Memory B cell (primary cell): ENCODE measurements at regions not wholly inside any gene's neighbourhood (a gene's known extent, or its start where the extent isn't known, plus 50 kb on each side); places are given as distances from the start of the nearest gene placed in this dataset.

ENCODE experiments used
- ATAC-seq: fragments of 150-1000 bp; cut with Tn5 transposase; 2 replicates; pipeline ENCODE4 v1.10.0; 2021; ENCODE audit warnings: low read depth, mild to moderate bottlenecking, moderate library complexity
- DNase-seq, 2 donors: peaks; one replicate each; pipeline ENCODE4 v3.0.0; 2022; ENCODE audit warnings: low spot score in 2 of 2
- H3K27ac Mint-ChIP-seq: one replicate; pipeline ENCODE4 v1.8.0; 2022; ENCODE audit warnings: mild to moderate bottlenecking, moderate library complexity, mixed read lengths
- H3K27me3 Mint-ChIP-seq: one replicate; pipeline ENCODE4 v1.8.0; 2022; ENCODE audit warnings: mixed read lengths
- H3K36me3 Mint-ChIP-seq: one replicate; pipeline ENCODE4 v1.8.0; 2022; ENCODE audit warnings: mild to moderate bottlenecking, mixed read lengths
- H3K4me1 Mint-ChIP-seq: one replicate; pipeline ENCODE4 v1.8.0; 2022; ENCODE audit warnings: mixed read lengths
- H3K4me3 Mint-ChIP-seq: one replicate; pipeline ENCODE4 v1.8.0; 2022; ENCODE audit warnings: mild to moderate bottlenecking, moderate library complexity, mixed read lengths
- H3K9me3 Mint-ChIP-seq: one replicate; pipeline ENCODE4 v1.8.0; 2022; ENCODE audit warnings: mixed read lengths

DNA sequence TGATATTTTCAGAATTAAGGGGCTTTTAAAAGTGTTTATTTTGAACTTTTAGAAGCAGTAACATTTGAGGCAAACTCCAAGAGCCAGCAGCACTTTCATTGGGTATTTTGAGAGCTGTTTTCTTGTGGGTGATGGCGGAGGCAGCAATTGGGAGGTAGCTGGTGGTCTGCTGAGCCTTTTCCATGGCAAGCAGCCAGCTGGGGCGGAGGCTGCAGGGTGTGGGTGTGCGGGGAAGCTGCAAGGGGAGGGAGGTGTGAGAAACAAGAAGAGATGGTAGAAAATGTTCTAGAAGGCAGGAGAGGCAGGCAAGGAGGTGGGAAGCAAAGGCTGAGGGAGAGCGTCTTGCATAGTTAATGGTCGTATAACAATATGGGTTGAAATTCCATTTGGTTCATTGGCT is 223.4 kb upstream of the HTR2A start:
- no peaks in the 10 kb centered on the region for H3K9me3 Mint-ChIP-seq
- H3K36me3 Mint-ChIP-seq, result no peaks in the 10 kb centered on the region
- H3K4me1 Mint-ChIP-seq, result no peaks in the 10 kb centered on the region
- H3K27ac Mint-ChIP-seq, result no peak overlapping the region
- ATAC-seq (no peak), DNase-seq (no peak)
- H3K4me3 Mint-ChIP-seq, result no peak overlapping the region
- no peaks in the 10 kb centered on the region for H3K27me3 Mint-ChIP-seq

- H3K4me1 Mint-ChIP-seq, result no peaks in the 10 kb centered on the region
- H3K9me3 Mint-ChIP-seq, result no peaks in the 10 kb centered on the region
- ATAC-seq (no peak), DNase-seq (no peak)
- no peak overlapping the region for H3K27ac Mint-ChIP-seq
- no peaks in the 10 kb centered on the region for H3K27me3 Mint-ChIP-seq
- H3K36me3 Mint-ChIP-seq, result no peaks in the 10 kb centered on the region
- no peak overlapping the region for H3K4me3 Mint-ChIP-seq
Observed at GRCh38 chr13:47119575-47120235, 222.9 kb upstream of the HTR2A start.

DNA sequence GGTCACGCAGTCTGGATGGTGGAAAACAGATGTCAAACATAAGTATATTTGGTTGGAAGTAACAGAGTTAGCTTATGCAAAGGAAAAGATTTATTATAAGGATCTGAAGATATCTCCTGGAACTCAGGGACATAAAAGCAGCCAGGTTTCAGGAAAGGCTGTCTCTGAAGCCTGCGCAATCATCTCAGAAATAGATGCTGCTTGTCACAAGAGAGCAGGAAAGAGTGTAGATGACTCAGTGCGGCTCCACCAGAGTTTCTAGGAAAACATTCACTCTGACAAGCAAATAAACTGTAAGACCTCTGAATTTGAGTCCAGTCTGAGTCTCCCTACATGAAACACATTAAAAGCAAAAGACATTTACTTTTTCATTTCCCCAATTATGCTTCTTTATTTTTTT is 220.4 kb upstream of the HTR2A start:
- no peaks in the 10 kb centered on the region for H3K9me3 Mint-ChIP-seq
- DNase-seq, result no peak
- no peaks in the 10 kb centered on the region for H3K36me3 Mint-ChIP-seq
- no peaks in the 10 kb centered on the region for H3K4me1 Mint-ChIP-seq
- H3K27ac Mint-ChIP-seq, result no peak overlapping the region
- ATAC-seq, result no peak
- peaks cover 7% of the 10 kb centered on the region for H3K27me3 Mint-ChIP-seq
- H3K4me3 Mint-ChIP-seq, result no peak overlapping the region

- Mint-ChIP-seq H3K4me3 (no peak overlapping the region), H3K27ac (no peak overlapping the region), H3K36me3 (no peaks in the 10 kb centered on the region), H3K4me1 (peaks cover 3% of the 10 kb centered on the region), H3K9me3 (no peaks in the 10 kb centered on the region), H3K27me3 (peaks cover 9% of the 10 kb centered on the region)
- ATAC-seq, result no peak
- DNase-seq, result no peak
Observed at GRCh38 chr13:47114030-47114429, 217.2 kb upstream of the HTR2A start.

GRCh38 chr13:47112903-47113299 is 216.0 kb upstream of the HTR2A start:
- no peak for DNase-seq
- peaks cover 5% of the 10 kb centered on the region for H3K4me1 Mint-ChIP-seq
- H3K27me3 Mint-ChIP-seq, result peaks cover 10% of the 10 kb centered on the region
- H3K9me3 Mint-ChIP-seq, result no peaks in the 10 kb centered on the region
- H3K4me3 Mint-ChIP-seq, result no peak overlapping the region
- H3K36me3 Mint-ChIP-seq, result no peaks in the 10 kb centered on the region
- H3K27ac Mint-ChIP-seq, result no peak overlapping the region
- no peak for ATAC-seq

DNA sequence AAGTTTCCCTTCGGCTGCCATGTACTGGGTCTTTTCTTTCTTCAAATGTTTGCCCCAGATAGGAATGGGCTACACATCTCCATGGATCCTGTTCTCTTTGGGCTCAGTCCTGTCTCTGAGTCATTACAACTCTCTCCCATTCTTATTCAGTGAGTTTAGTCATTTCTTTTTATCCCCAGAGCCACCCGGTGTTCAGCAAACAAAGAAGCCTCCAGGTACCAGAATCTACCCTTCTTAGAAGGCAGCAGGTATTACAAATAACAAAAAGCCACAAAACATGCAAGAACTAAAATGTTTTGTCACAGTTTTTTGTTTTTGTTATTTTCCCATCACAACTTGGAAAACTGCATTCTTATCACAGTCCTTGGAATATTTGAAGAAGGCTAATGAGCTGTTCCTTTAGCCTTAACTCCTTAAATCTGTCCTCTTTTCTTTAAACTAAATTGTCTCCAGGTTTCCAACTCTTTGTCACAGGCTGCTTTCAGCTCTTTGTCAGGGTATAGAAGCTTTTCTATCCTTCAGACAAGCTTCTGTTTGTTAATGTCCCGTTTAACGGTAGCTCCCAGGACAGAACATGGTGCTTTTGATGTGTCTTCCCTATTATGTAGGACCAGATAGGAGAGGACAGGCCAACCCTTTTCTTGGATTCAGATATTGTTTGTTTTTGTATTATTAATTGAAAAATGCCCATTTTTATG is 215.5 kb upstream of the HTR2A start:
- no peaks in the 10 kb centered on the region for H3K9me3 Mint-ChIP-seq
- H3K27me3 Mint-ChIP-seq, result peaks cover 10% of the 10 kb centered on the region
- H3K4me3 Mint-ChIP-seq, result no peak overlapping the region
- peaks cover 5% of the 10 kb centered on the region for H3K4me1 Mint-ChIP-seq
- no peaks in the 10 kb centered on the region for H3K36me3 Mint-ChIP-seq
- no peak for ATAC-seq
- H3K27ac Mint-ChIP-seq, result no peak overlapping the region
- no peak for DNase-seq

GRCh38 chr13:47111499-47111898 is 214.6 kb upstream of the HTR2A start:
- Mint-ChIP-seq H3K4me1 (peaks cover 5% of the 10 kb centered on the region), H3K9me3 (no peaks in the 10 kb centered on the region), H3K27ac (no peak overlapping the region), H3K27me3 (peaks cover 10% of the 10 kb centered on the region), H3K36me3 (no peaks in the 10 kb centered on the region), H3K4me3 (no peak overlapping the region)
- ATAC-seq (no peak), DNase-seq (no peak)

GRCh38 chr13:47110833-47111240 is 214.0 kb upstream of the HTR2A start:
- no peaks in the 10 kb centered on the region for H3K9me3 Mint-ChIP-seq
- no peak overlapping the region for H3K4me3 Mint-ChIP-seq
- DNase-seq (no peak), ATAC-seq (no peak)
- no peaks in the 10 kb centered on the region for H3K36me3 Mint-ChIP-seq
- H3K27me3 Mint-ChIP-seq, result peaks cover 10% of the 10 kb centered on the region
- no peak overlapping the region for H3K27ac Mint-ChIP-seq
- peaks cover 5% of the 10 kb centered on the region for H3K4me1 Mint-ChIP-seq

DNA sequence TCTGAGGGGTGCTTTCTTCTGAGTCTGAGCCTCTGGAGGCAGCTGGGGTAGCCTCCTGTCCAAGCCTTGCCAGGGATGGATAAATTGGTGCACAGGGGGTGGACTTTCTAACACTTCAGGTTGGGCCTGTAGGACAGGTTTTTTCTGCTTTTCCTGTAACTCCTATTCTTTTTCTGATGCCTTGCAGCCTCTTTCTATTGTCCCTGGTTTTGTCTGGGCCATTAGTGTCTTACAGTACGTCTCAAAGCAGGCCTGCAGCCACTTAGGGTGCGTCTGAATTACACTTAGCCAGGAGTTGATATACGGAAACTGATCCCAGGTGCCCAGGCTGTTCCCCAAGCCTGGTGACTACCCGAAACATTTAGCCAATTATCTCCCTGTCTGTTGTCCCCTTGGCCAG is 213.3 kb upstream of the HTR2A start:
- Mint-ChIP-seq H3K9me3 (no peaks in the 10 kb centered on the region), H3K27me3 (peaks cover 10% of the 10 kb centered on the region), H3K36me3 (no peaks in the 10 kb centered on the region), H3K4me1 (peaks cover 5% of the 10 kb centered on the region), H3K27ac (no peak overlapping the region), H3K4me3 (no peak overlapping the region)
- DNase-seq (no peak), ATAC-seq (no peak)

DNA sequence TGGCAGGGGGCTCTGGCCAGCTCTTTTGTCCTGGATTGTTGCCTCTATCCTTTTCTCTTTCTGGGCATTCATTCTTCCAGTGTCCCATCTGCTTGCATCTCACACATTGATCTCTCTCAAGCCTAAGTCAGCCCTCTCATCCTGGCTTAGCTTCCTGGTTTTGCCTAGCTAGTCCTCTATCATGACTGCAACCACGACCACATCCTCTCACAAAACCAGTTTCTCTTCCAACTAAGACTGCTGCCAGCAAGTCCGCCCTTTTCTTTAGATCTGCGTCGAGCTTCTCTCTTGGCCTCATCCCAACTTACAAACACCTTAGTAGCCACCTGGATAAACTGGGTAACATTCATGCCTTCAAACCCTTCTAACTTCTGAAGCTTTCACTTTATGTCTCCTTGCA is 212.2 kb upstream of the HTR2A start:
- Mint-ChIP-seq H3K4me1 (peaks cover 5% of the 10 kb centered on the region), H3K9me3 (no peaks in the 10 kb centered on the region), H3K27me3 (peaks cover 8% of the 10 kb centered on the region), H3K4me3 (no peak overlapping the region), H3K27ac (no peak overlapping the region), H3K36me3 (no peaks in the 10 kb centered on the region)
- no peak for ATAC-seq
- no peak for DNase-seq

DNA sequence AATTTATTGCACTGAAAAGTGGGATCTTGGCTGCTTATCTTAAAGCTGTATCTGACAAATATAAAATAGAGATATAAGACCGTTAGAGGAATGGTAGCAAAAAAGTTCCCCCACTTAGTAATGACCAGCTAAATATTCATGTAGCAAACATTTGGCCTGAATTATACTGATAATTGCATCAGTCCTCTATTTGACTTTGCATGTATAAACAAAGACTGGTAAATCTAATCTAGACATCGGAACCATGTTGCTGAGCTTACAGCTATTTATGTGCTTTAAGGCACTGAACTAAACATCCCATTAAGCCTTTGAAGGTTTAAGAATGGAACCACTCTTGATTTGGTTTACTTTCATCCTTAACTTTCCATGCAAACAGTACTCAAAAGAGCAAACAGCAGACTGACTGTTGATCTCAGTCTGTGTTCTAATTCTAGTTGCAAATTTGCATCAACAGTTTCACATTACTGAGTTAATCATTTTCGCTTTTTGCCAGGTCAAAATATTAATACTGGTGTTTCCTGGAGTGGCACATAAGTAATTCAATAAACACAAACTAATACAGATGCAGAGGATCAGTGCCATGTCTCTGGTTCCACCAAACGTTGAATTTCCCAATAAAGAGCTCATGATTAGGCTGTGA is 203.5 kb upstream of the HTR2A start:
- no peaks in the 10 kb centered on the region for H3K36me3 Mint-ChIP-seq
- H3K27me3 Mint-ChIP-seq, result peaks cover 4% of the 10 kb centered on the region
- H3K4me1 Mint-ChIP-seq, result peaks cover 2% of the 10 kb centered on the region
- DNase-seq, result no peak
- no peak overlapping the region for H3K27ac Mint-ChIP-seq
- no peak for ATAC-seq
- no peak overlapping the region for H3K4me3 Mint-ChIP-seq
- H3K9me3 Mint-ChIP-seq, result no peaks in the 10 kb centered on the region

GRCh38 chr13:47094734-47095434 is 198.0 kb upstream of the HTR2A start:
- ATAC-seq, result no peak
- H3K9me3 Mint-ChIP-seq, result no peaks in the 10 kb centered on the region
- no peak for DNase-seq
- H3K36me3 Mint-ChIP-seq, result no peaks in the 10 kb centered on the region
- no peak overlapping the region for H3K27ac Mint-ChIP-seq
- no peaks in the 10 kb centered on the region for H3K4me1 Mint-ChIP-seq
- no peak overlapping the region for H3K4me3 Mint-ChIP-seq
- peaks cover 4% of the 10 kb centered on the region for H3K27me3 Mint-ChIP-seq

DNA sequence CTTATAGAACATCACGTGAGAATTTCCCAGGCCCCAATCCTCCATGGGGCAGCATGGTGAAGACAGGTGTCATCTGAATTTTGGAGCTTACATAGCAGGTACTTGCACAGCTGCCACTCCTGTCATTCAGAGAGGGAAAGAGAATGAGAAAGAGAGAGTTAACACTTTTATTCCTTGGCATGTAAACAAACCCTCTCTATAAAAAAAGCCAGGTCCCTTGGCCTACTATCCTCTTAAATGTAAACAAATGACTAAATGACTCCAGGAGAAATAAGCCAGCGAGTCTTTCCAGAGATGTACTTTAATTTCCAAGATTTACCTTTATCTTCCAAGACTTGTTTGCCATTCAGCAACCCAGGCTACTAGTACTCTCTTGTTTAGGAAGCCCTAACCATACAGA is 195.3 kb upstream of the HTR2A start:
- no peaks in the 10 kb centered on the region for H3K36me3 Mint-ChIP-seq
- no peaks in the 10 kb centered on the region for H3K4me1 Mint-ChIP-seq
- H3K4me3 Mint-ChIP-seq, result no peak overlapping the region
- no peak overlapping the region for H3K27ac Mint-ChIP-seq
- ATAC-seq (no peak), DNase-seq (no peak)
- no peaks in the 10 kb centered on the region for H3K9me3 Mint-ChIP-seq
- peaks cover 3% of the 10 kb centered on the region for H3K27me3 Mint-ChIP-seq

- no peak overlapping the region for H3K27ac Mint-ChIP-seq
- peaks cover 2% of the 10 kb centered on the region for H3K27me3 Mint-ChIP-seq
- ATAC-seq (no peak), DNase-seq (no peak)
- no peaks in the 10 kb centered on the region for H3K9me3 Mint-ChIP-seq
- H3K4me3 Mint-ChIP-seq, result no peak overlapping the region
- H3K4me1 Mint-ChIP-seq, result no peaks in the 10 kb centered on the region
- H3K36me3 Mint-ChIP-seq, result no peaks in the 10 kb centered on the region
Observed at GRCh38 chr13:47087841-47088240, 191.0 kb upstream of the HTR2A start.
